ENCODE measurements at regions not wholly inside any gene's neighbourhood (a gene's known extent, or its start where the extent isn't known, plus 50 kb on each side); places are given as distances from the start of the nearest gene placed in this dataset.

DNA sequence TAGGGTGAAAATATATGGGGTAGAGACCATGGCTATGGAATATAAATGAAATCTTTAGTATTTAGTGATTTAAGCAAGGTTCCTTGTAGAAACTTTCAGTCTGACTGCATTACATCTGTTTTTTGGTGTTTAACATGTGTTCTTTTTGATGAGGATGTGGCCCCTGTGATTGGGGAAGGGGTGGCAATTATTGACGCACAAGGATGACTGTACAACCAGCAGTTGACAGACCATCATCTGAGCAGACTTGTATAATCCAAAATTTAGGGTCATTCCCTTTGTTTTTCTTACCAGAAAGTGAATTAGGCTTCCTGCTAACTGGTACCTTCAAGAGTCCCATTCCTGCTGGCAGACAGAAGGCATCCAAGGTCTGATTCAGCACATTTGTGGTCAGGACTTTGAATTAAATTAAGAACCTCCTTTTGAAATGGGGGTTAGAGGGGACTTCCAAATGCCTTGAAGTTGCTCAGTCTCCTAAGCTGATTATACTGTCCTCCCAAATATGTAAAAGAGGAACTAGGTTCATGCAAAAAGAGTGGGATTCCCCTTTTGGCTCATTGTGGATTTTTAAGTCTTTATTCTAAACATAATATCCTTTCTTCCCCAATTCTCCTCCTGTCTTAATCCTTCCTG lies 112.4 kb upstream of the CXCL13 start:
- TF ChIP-seq, protein P1, sequence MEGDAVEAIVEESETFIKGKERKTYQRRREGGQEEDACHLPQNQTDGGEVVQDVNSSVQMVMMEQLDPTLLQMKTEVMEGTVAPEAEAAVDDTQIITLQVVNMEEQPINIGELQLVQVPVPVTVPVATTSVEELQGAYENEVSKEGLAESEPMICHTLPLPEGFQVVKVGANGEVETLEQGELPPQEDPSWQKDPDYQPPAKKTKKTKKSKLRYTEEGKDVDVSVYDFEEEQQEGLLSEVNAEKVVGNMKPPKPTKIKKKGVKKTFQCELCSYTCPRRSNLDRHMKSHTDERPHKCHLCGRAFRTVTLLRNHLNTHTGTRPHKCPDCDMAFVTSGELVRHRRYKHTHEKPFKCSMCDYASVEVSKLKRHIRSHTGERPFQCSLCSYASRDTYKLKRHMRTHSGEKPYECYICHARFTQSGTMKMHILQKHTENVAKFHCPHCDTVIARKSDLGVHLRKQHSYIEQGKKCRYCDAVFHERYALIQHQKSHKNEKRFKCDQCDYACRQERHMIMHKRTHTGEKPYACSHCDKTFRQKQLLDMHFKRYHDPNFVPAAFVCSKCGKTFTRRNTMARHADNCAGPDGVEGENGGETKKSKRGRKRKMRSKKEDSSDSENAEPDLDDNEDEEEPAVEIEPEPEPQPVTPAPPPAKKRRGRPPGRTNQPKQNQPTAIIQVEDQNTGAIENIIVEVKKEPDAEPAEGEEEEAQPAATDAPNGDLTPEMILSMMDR (IDR thresholded peaks at IDR 0.05; ENCODE audit: extremely low read depth in 1 of 2, insufficient read depth in 1 of 2, low read depth in 1 of 2, low read length in 2 of 2), result no peak
- no peak for TF ChIP-seq POLR2AphosphoS5 (IDR thresholded peaks at IDR 0.05; ENCODE audit: insufficient read depth, low read depth, low read length)
- no peak for TF ChIP-seq POLR2A (IDR thresholded peaks at IDR 0.05; ENCODE audit: low read depth, low read length)
- TF ChIP-seq, protein P2, sequence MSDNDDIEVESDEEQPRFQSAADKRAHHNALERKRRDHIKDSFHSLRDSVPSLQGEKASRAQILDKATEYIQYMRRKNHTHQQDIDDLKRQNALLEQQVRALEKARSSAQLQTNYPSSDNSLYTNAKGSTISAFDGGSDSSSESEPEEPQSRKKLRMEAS (IDR thresholded peaks at IDR 0.05; ENCODE audit: insufficient read depth, insufficient read length), result no peak
- TF ChIP-seq EZH2 (IDR thresholded peaks at IDR 0.05; ENCODE audit: borderline replicate concordance, low read depth, low read length, severe bottlenecking), result no peak

All from endothelial cell of umbilical vein (primary cell).